ENCODE measurements at regions not wholly inside any gene's neighbourhood (a gene's known extent, or its start where the extent isn't known, plus 50 kb on each side); places are given as distances from the start of the nearest gene placed in this dataset.

GRCh38 chr3:152969557-152970300 is 134.8 kb downstream of the P2RY1 start:
- Mint-ChIP-seq H3K27me3 (ENCODE audit: low read depth, poor library complexity) (peaks cover 4% of the 10 kb centered on the region), H3K9me3 (peaks cover 6% of the 10 kb centered on the region), H3K36me3 (ENCODE audit: low read depth) (no peaks in the 10 kb centered on the region), H3K4me1 (no peaks in the 10 kb centered on the region), H3K4me3 (no peak overlapping the region), H3K27ac (no peak overlapping the region)
- no peak for DNase-seq
- no peak for TF ChIP-seq CTCF (IDR thresholded peaks at IDR 0.05)

GRCh38 chr3:152970851-152971250 is 135.9 kb downstream of the P2RY1 start:
- no peaks in the 10 kb centered on the region for H3K36me3 Mint-ChIP-seq (ENCODE audit: low read depth)

GRCh38 chr3:152971880-152972279 is 136.9 kb downstream of the P2RY1 start:
- no peaks in the 10 kb centered on the region for H3K36me3 Mint-ChIP-seq (ENCODE audit: low read depth)
- H3K9me3 Mint-ChIP-seq = no peaks in the 10 kb centered on the region
- no peak for DNase-seq
- TF ChIP-seq CTCF (IDR thresholded peaks at IDR 0.05) = no peak
- H3K4me1 Mint-ChIP-seq = no peaks in the 10 kb centered on the region
- H3K27ac Mint-ChIP-seq = no peak overlapping the region
- H3K4me3 Mint-ChIP-seq = no peak overlapping the region
- peaks cover 2% of the 10 kb centered on the region for H3K27me3 Mint-ChIP-seq (ENCODE audit: low read depth, poor library complexity)

More at GRCh38 chr3:152970851-152971250, 135.9 kb downstream of the P2RY1 start:
- peaks cover 3% of the 10 kb centered on the region for H3K9me3 Mint-ChIP-seq
- H3K27me3 Mint-ChIP-seq (ENCODE audit: low read depth, poor library complexity) = peaks cover 2% of the 10 kb centered on the region
- H3K4me3 Mint-ChIP-seq = no peak overlapping the region
- no peak for DNase-seq
- H3K27ac Mint-ChIP-seq = no peak overlapping the region
- no peak for TF ChIP-seq CTCF (IDR thresholded peaks at IDR 0.05)
- H3K4me1 Mint-ChIP-seq = no peaks in the 10 kb centered on the region

GRCh38 chr3:152973575-152973974 is 138.6 kb downstream of the P2RY1 start:
- H3K36me3 Mint-ChIP-seq (ENCODE audit: low read depth) = no peaks in the 10 kb centered on the region
- no peak overlapping the region for H3K4me3 Mint-ChIP-seq
- no peaks in the 10 kb centered on the region for H3K4me1 Mint-ChIP-seq
- peaks cover 2% of the 10 kb centered on the region for H3K27me3 Mint-ChIP-seq (ENCODE audit: low read depth, poor library complexity)
- no peak for DNase-seq
- H3K27ac Mint-ChIP-seq = no peak overlapping the region
- no peaks in the 10 kb centered on the region for H3K9me3 Mint-ChIP-seq
- no peak for TF ChIP-seq CTCF (IDR thresholded peaks at IDR 0.05)

- no peaks in the 10 kb centered on the region for H3K4me1 Mint-ChIP-seq
- TF ChIP-seq CTCF (IDR thresholded peaks at IDR 0.05) = no peak
Measured at GRCh38 chr3:152976239-152976638, 141.3 kb downstream of the P2RY1 start.

GRCh38 chr3:152977366-152977765 is 142.4 kb downstream of the P2RY1 start:
- Mint-ChIP-seq H3K27ac (no peak overlapping the region), H3K4me1 (no peaks in the 10 kb centered on the region), H3K36me3 (ENCODE audit: low read depth) (no peaks in the 10 kb centered on the region), H3K27me3 (ENCODE audit: low read depth, poor library complexity) (peaks cover under 1% of the 10 kb centered on the region), H3K4me3 (no peak overlapping the region), H3K9me3 (peaks cover 9% of the 10 kb centered on the region)
- TF ChIP-seq CTCF (IDR thresholded peaks at IDR 0.05) = no peak
- DNase-seq = no peak

More at GRCh38 chr3:152976239-152976638, 141.3 kb downstream of the P2RY1 start:
- no peak overlapping the region for H3K27ac Mint-ChIP-seq
- no peaks in the 10 kb centered on the region for H3K36me3 Mint-ChIP-seq (ENCODE audit: low read depth)
- peaks cover 2% of the 10 kb centered on the region for H3K27me3 Mint-ChIP-seq (ENCODE audit: low read depth, poor library complexity)
- no peak for DNase-seq
- H3K9me3 Mint-ChIP-seq = peaks cover 3% of the 10 kb centered on the region
- no peak overlapping the region for H3K4me3 Mint-ChIP-seq
